SK-N-MC (cell line): ENCODE measurements at regions not wholly inside any gene's neighbourhood (a gene's known extent, or its start where the extent isn't known, plus 50 kb on each side); places are given as distances from the start of the nearest gene placed in this dataset.

ENCODE experiments used
- EZH2 ChIP-seq: fragments of 200-600 bp; sonication (generic); IDR thresholded peaks from one replicate; pipeline ENCODE4 v1.6.1; 2017; ENCODE audit warnings: antibody characterized with exemption
- POLR2AphosphoS5 ChIP-seq: IDR thresholded peaks from 2 replicates; pipeline ENCODE4 v1.6.1; 2012; ENCODE audit warnings: mild to moderate bottlenecking, low read depth, low read length, borderline replicate concordance

DNA sequence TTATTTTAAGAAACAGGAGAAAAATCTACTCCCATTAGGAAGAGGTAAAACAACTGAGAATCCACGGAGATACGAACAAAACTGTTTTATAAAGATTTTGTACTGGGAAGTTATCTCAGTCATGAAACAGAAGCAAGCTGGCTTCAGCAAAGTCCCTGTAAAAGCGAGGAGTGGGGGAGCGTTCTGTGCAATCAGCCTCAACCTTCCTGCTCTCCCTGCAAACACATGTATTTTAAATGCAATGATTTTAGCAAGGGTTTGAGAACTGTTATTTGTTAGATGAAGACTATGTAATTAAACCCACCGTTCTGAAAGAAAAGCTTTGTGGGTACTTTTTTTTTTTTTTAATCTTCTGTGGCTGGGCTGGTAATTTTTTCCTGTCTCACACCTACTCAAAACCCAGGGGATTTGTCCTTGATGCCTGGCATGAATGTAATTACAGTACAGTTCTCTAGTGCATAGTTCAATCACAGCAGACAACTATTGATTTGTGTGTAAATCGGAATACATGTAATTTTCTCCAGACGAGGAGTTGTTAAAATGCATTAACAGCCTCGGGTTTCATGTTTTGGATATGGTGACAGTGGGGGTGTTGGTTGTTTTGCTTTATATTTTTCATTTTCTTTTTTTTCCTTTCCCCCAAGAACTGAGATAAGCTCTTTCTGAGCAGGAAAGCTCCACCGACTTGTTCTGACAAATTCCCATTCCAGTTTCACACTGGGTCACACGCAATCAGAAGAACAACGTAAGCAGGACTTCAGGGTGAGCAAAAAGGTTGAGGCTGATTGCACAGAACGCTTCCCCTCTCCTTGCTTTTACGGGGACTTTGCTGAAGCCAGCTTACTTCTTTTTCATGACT lies 153.6 kb downstream of the PHLDA1 start:
- no peak for TF ChIP-seq EZH2
- no peak for TF ChIP-seq POLR2AphosphoS5
